ENCODE measurements at regions not wholly inside any gene's neighbourhood (a gene's known extent, or its start where the extent isn't known, plus 50 kb on each side); places are given as distances from the start of the nearest gene placed in this dataset.

DNA sequence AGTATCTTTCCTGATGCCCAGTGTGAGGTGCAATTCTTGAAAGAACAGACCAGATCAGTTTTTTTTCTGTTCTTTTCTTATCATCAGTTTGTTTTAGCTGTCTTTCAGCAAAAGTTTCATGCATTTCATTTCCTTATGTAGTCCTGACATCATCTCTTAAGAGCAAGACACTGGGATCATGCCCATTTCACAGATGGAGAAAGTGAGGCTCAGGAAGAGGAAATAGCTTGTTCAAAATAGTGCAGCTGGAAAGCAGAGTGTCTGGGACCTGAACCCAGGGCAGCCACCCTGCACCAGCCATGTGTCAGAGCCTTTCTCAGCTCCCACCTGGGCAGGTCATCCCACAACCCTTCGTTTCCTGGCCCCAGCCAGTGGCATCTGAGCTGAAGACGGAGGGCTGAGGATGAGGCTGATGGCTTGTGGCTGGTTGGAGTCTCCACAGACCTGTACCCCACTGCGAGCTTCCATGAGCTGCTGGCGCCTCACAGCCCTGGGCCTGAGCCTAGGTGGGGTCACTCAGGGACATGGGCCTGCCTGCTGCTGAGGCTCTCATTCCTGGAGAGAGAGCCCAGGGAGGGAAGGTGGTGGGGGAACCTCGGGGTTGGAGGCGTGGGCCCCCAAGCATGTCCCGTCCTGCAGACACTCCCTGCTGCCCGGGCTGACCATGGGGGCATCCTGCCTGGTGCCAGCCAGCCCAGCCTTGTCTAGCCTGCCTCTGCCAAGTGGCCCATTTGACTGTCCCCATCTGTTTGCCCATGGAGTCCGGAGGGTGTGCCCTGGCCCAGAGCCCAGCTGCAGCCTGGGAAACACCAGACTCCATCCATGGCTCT is 61.8 kb downstream of the SMIM38 start:
- TF ChIP-seq, protein P1, sequence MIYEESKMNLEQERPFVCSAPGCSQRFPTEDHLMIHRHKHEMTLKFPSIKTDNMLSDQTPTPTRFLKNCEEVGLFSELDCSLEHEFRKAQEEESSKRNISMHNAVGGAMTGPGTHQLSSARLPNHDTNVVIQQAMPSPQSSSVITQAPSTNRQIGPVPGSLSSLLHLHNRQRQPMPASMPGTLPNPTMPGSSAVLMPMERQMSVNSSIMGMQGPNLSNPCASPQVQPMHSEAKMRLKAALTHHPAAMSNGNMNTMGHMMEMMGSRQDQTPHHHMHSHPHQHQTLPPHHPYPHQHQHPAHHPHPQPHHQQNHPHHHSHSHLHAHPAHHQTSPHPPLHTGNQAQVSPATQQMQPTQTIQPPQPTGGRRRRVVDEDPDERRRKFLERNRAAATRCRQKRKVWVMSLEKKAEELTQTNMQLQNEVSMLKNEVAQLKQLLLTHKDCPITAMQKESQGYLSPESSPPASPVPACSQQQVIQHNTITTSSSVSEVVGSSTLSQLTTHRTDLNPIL (CRISPR knock-in tag; IDR thresholded peaks at IDR 0.05; ENCODE audit: low read depth), result no peak
- TF ChIP-seq TOX (CRISPR knock-in tag; IDR thresholded peaks at IDR 0.05; ENCODE audit: borderline replicate concordance) (no peak), CSDC2 (CRISPR knock-in tag; IDR thresholded peaks at IDR 0.05) (no peak), ISL1 (CRISPR knock-in tag; IDR thresholded peaks at IDR 0.05) (no peak), ESRRG (CRISPR knock-in tag; IDR thresholded peaks at IDR 0.05) (no peak), ZC3H10 (CRISPR knock-in tag; IDR thresholded peaks at IDR 0.05) (no peak), RARB (CRISPR knock-in tag; IDR thresholded peaks at IDR 0.05) (no peak), OSR1 (CRISPR knock-in tag; IDR thresholded peaks at IDR 0.05) (no peak), PPARA (CRISPR knock-in tag; IDR thresholded peaks at IDR 0.05; ENCODE audit: borderline replicate concordance) (no peak), SNAI2 (CRISPR knock-in tag; IDR thresholded peaks at IDR 0.05) (no peak), ZNF8 (CRISPR knock-in tag; IDR thresholded peaks at IDR 0.05) (no peak), ZFP30 (CRISPR knock-in tag; IDR thresholded peaks at IDR 0.05) (no peak), ZNF565 (CRISPR knock-in tag; conservative IDR thresholded peaks at IDR 0.05; ENCODE audit: low read depth) (no peak)
- TF ChIP-seq, protein P2, sequence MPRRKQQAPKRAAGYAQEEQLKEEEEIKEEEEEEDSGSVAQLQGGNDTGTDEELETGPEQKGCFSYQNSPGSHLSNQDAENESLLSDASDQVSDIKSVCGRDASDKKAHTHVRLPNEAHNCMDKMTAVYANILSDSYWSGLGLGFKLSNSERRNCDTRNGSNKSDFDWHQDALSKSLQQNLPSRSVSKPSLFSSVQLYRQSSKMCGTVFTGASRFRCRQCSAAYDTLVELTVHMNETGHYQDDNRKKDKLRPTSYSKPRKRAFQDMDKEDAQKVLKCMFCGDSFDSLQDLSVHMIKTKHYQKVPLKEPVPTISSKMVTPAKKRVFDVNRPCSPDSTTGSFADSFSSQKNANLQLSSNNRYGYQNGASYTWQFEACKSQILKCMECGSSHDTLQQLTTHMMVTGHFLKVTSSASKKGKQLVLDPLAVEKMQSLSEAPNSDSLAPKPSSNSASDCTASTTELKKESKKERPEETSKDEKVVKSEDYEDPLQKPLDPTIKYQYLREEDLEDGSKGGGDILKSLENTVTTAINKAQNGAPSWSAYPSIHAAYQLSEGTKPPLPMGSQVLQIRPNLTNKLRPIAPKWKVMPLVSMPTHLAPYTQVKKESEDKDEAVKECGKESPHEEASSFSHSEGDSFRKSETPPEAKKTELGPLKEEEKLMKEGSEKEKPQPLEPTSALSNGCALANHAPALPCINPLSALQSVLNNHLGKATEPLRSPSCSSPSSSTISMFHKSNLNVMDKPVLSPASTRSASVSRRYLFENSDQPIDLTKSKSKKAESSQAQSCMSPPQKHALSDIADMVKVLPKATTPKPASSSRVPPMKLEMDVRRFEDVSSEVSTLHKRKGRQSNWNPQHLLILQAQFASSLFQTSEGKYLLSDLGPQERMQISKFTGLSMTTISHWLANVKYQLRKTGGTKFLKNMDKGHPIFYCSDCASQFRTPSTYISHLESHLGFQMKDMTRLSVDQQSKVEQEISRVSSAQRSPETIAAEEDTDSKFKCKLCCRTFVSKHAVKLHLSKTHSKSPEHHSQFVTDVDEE (CRISPR knock-in tag; IDR thresholded peaks at IDR 0.05), result no peak
- TF ChIP-seq, protein P3, sequence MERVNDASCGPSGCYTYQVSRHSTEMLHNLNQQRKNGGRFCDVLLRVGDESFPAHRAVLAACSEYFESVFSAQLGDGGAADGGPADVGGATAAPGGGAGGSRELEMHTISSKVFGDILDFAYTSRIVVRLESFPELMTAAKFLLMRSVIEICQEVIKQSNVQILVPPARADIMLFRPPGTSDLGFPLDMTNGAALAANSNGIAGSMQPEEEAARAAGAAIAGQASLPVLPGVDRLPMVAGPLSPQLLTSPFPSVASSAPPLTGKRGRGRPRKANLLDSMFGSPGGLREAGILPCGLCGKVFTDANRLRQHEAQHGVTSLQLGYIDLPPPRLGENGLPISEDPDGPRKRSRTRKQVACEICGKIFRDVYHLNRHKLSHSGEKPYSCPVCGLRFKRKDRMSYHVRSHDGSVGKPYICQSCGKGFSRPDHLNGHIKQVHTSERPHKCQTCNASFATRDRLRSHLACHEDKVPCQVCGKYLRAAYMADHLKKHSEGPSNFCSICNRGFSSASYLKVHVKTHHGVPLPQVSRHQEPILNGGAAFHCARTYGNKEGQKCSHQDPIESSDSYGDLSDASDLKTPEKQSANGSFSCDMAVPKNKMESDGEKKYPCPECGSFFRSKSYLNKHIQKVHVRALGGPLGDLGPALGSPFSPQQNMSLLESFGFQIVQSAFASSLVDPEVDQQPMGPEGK (CRISPR knock-in tag; IDR thresholded peaks at IDR 0.05; ENCODE audit: borderline replicate concordance), result no peak
- TF ChIP-seq, protein P4, sequence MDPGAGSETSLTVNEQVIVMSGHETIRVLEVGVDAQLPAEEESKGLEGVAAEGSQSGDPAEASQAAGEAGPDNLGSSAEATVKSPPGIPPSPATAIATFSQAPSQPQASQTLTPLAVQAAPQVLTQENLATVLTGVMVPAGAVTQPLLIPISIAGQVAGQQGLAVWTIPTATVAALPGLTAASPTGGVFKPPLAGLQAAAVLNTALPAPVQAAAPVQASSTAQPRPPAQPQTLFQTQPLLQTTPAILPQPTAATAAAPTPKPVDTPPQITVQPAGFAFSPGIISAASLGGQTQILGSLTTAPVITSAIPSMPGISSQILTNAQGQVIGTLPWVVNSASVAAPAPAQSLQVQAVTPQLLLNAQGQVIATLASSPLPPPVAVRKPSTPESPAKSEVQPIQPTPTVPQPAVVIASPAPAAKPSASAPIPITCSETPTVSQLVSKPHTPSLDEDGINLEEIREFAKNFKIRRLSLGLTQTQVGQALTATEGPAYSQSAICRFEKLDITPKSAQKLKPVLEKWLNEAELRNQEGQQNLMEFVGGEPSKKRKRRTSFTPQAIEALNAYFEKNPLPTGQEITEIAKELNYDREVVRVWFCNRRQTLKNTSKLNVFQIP (CRISPR knock-in tag; IDR thresholded peaks at IDR 0.05; ENCODE audit: borderline replicate concordance, low read depth), result no peak
- peak; percentile 48; the same call in 2 of the 3 replicates for ATAC-seq

DNA sequence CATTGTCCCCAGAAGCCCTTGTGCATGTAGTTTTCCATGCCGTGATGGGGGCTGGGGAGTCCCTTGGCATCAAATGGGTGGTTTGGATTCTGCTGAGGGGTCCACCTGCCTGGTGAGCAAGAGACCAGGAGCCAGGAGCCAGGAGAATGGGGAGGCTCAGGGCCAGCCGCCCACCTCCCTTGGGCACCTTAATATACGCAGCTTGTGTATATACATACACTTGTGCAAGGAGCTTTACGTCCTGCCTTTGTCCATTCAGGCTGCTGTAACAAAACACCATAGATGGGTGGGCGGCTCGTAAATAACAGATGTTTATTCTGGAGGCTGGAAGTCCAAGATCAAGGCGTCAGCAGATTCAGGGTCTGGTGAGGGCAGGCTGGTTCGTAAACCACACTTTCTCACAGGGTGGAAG is 62.5 kb downstream of the SMIM38 start:
- TF ChIP-seq, protein P3 (CRISPR knock-in tag; IDR thresholded peaks at IDR 0.05; ENCODE audit: borderline replicate concordance), result no peak
- no peak for TF ChIP-seq ZFP3 (CRISPR knock-in tag; IDR thresholded peaks at IDR 0.05)
- no peak for TF ChIP-seq RARB (CRISPR knock-in tag; IDR thresholded peaks at IDR 0.05)
- no peak for TF ChIP-seq ZFP30 (CRISPR knock-in tag; IDR thresholded peaks at IDR 0.05)
- no peak for TF ChIP-seq CSDC2 (CRISPR knock-in tag; IDR thresholded peaks at IDR 0.05)
- TF ChIP-seq ZNF8 (CRISPR knock-in tag; IDR thresholded peaks at IDR 0.05), result no peak
- TF ChIP-seq SNAI2 (CRISPR knock-in tag; IDR thresholded peaks at IDR 0.05), result no peak
- TF ChIP-seq ARNTL (CRISPR knock-in tag; IDR thresholded peaks at IDR 0.05; ENCODE audit: borderline replicate concordance, low read depth), result no peak
- TF ChIP-seq BACH2 (CRISPR knock-in tag; IDR thresholded peaks at IDR 0.05; ENCODE audit: borderline replicate concordance), result no peak
- TF ChIP-seq ESRRG (CRISPR knock-in tag; IDR thresholded peaks at IDR 0.05), result no peak
- ATAC-seq, result no peak
